Inflammatory macrophage treated with lipopolysaccharide for 4 hours (primary cell): ENCODE measurements at regions not wholly inside any gene's neighbourhood (a gene's known extent, or its start where the extent isn't known, plus 50 kb on each side); places are given as distances from the start of the nearest gene placed in this dataset.

ENCODE experiments used
- DNase-seq: peaks from one replicate; pipeline ENCODE4 v3.0.0-alpha.2; 2020

GRCh38 chr5:132130918-132131715 is 57.5 kb downstream of the CSF2 start:
- DNase-seq = no peak

DNA sequence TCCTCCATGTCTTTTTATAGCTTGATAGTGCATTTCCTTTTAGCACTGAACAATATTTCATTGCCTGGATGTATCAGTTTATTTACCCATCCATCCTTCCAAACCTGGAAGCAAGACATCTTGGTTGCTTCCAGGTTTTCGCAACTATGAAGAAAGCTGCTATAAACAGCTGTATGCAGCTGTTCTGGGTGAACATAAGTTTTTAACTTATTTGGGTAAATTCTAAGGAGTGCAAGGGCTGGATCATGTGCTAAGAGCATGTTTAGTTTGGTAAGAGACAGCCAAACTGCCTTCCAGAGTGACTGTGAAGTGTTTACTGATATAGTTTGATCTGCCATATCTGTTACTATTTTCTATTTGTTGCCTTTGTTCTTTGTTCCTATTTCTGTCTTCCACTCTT is 58.5 kb downstream of the CSF2 start:
- no peak for DNase-seq

DNA sequence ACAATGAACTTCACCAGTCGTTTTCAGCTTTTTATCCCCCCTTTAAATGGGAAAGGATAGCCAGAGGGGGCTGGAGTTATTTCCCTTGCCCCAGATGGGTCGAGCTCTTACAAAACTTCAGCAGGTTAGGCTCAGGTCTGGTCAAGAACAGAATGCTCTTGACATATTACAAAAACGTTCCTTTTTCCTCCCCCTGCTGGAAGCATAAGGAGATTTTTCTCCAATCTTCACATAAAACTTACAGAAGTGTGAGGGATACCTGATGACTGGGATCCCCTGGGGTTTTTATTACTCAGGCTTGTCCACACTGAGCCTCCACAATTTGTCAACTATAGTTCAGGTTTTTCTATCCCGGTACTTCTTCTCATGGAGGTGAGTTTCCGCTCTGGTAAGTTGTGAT is 60.8 kb downstream of the CSF2 start:
- peak; percentile 17 for DNase-seq

DNA sequence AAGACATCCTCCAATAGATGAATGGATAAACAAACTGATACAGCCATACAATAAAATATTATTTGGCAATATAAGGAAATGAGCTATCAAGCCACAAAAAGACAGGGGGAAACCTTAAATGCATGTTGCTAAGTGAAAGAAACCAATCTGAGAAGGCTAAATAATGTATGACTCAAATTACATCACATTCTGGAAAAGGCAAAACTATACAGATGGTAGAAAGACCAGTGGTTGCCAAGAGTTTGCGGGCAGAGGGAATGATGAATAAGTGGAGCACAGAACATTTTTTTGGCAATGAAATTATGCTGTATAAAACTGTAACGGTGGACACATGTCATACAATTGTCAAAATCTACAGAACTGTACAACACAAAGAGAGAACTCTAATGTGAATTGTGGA is 63.3 kb downstream of the CSF2 start:
- DNase-seq = no peak

DNA sequence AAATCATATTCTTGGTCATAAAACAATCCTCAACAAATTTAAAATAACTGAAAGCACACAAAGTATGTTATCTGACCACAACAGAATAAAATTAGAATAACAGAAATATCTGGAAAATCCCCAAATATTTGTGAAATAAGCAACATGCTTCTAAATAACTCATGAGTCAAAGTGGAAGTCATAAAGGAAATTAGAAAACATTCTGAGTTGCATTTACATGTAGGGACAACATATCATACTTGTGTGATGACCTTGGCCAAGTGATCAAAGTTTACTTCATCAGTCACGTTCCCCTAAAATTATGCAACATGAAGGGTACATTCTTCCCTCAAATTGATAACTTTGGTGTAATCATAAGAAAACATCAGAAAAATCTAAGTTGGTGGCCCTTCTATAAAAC is 64.7 kb downstream of the CSF2 start:
- DNase-seq = peak; percentile 62
